Superior temporal gyrus (tissue), 1 donor: ENCODE measurements at regions not wholly inside any gene's neighbourhood (a gene's known extent, or its start where the extent isn't known, plus 50 kb on each side); places are given as distances from the start of the nearest gene placed in this dataset.
A peak's percentile ranks its signal among the peaks of the same experiment; 100 is the strongest.

Source experiments
- DNase-seq: peaks from one replicate; pipeline ENCODE4 v3.0.0-alpha.2; 2016; ENCODE audit errors: extremely low spot score

DNA sequence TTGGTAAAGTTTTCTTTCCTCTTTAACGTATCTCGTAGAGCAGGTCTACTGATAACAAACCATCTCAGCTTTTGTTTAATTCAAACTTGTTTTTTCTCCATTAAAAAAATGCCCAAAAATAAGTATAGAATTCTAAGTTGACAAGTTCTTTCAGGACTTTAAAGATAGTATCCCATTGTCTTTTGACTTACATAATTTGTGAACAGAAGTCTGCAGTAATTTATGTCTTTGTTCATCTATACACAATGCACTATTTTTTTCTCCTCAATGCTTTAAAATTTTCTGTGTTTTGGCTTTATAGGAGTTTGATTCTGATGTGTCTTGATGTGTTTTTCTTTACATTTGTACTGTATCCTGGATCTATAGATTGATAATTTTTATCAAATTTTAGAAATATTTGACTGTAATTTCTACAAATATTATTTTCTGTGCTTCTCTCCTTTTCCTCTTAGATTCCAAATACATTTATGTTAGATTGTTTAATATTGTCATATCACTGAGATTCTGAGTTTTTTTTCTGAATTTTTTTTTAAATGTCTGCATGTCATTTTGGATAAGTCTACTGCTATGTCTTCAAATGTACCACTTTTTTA lies 143.3 kb downstream of the FTCDNL1 start:
- DNase-seq = no peak

DNA sequence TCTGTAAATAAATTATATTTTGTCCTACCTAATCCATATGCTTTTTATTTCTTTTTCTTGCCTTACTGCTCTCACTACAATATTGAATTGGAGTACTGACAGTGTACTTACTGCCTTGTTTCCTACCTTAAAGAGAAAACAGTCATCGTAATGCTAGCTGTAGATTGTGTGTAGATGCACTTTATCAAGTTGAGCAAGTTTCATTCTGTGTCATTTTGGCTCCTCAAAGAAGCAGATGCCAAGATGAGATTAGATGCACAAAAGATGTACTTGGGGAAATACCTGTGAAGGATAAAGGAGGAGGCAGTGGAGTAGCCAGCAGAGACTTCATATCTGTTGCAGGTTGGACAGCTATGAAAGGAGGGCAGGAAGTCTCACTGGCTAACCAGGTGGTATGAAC lies 145.5 kb downstream of the FTCDNL1 start:
- DNase-seq = no peak

DNA sequence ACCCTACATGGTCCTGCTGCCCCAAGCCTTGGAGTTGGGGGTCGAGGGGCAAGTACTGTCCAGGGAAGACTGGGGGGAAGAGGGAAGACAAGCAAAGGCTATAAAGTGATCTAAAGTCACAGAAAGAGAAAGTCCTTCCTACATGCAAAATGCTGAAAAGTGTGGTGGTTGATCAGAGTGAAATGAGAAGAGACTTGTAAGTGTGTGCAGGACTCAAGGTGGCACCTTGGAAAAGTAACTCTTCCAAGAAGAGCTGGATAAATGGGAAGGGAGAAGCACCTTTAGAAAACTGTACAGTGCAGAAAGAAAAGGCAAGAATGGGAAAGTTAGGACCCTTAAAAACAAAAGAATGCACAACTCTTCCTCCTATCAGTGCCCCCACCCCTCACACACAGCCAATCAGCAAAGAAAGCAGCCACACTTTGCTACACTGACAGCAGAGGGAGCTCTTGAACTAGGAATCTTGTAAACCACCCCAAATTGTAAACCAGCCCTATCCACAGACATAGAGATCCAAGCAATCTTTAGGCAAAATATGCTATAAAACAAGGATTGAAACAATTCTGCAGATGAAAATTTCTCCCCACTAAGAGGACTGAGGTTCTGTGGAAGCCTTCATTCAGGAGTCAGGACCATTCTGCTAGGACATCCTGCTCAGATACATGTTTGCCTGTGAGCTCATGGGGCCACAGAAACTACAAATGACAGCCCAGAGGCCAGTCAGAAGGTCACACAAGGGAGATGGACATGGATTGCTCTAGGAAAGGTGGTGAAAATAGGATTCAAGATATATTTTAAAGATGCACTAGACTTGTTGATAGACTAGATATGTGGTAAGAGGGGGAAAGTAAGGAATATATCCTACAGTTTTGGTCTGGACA lies 146.4 kb downstream of the FTCDNL1 start:
- peak; percentile 75 for DNase-seq

DNA sequence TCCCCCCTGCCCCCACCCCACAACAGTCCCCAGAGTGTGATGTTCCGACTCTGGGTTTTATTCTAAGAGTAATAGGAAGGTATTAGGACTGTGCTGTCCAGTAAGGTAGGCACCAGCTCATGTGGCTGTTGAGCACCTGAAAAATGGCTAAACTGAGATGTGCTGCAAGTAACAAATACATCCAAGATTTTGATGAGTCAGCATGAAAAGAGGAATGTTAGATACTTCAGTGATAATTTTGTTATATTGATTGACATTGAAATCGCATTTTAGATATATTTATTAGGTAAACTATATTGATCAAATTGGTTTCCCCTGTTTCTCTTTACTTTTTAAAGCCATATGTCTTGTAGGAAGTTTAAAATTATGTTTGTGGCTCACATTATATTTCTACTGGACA lies 147.8 kb downstream of the FTCDNL1 start:
- no peak for DNase-seq

DNA sequence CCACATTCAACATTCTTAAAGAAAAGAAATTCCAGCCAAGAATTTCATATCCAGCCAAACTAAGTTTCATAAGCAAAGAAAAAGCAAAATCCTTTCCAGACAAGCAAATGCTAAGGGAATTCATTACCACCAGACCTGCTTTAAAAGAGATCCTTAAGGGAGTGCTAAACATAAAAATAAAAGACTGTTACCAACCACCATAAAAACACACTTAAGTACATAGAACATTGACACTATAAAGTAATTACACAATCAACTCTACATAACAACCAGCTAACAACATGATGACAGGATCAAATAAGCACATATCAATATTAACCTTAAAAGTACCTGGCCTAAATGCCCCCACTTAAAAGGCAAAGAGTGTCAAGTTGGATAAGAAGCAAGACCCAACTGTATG lies 153.5 kb downstream of the FTCDNL1 start:
- no peak for DNase-seq

DNA sequence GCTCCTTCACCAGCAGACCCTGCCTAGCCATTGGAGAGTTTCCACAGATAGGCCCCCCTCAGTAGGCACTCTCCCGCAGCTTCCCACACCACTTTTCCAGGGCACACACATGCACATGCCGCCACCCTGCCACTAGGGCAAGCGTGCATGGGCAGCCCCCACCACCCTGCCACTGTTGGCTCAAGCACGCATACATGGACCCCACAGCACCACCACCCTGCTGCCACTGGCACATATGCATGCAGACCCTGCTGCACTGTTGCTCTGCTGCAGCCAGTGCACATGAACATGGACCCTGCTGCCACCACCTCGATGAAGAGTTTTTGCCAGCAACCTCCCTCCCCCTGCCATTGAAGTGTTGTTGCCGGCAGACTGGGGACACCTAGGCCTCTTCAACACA lies 154.9 kb downstream of the FTCDNL1 start:
- no peak for DNase-seq

DNA sequence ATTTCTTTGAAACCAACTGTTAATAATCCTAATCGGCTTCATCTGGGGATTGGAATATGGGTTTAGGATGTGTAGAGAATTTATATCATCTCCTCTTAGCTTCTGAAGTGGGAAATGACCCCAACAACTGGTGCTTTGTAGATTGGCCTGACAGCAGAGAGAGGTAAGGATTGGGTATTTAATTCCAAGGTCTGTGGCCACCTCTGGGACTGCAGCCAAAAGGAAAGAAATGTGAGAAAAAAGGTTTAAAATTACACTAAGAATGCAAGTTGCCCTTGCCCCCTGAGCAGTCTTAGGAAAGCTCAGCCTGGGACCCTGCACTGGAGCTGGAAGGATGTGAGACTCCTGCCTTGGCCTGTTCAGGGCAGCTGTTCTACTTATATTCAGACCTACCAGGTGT lies 157.1 kb downstream of the FTCDNL1 start:
- DNase-seq = no peak

DNA sequence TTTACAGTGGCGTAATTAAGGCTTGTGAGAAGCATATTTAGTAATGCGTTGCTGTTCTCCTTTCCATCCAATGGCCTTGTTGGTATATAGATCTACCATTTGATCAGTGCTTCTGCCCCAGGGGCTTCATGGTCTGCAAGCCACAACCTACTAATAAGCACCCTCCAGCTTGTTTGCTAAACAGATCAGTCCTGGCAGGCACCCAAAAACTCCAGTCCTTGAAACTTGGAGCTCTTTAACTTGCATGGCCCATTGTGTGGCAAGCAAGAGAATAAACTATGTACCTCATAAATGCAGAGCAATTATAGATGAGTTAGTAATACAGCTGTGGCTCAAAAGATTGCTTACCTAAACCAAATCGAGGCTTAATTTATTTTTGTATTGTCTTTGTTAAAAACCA lies 158.5 kb downstream of the FTCDNL1 start:
- no peak for DNase-seq

DNA sequence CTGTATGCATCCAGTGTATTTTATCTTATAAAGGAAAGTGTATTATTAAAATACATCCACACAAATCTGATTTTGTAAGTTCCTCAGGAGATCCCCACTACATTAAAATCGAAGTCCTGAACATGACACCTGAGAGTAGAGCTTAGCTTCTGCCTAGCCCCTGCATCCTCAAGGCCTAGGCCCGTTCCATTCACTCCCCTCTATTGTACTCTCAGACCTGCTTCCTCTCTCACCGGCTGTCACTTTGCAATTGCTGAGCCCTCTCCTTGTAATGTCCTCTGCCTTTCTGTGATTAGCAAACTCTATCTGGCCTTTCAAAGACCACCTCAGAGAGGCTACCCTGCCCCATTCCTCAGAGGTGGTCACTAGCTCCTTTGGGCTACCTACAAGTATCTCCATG lies 160.8 kb downstream of the FTCDNL1 start:
- no peak for DNase-seq

DNA sequence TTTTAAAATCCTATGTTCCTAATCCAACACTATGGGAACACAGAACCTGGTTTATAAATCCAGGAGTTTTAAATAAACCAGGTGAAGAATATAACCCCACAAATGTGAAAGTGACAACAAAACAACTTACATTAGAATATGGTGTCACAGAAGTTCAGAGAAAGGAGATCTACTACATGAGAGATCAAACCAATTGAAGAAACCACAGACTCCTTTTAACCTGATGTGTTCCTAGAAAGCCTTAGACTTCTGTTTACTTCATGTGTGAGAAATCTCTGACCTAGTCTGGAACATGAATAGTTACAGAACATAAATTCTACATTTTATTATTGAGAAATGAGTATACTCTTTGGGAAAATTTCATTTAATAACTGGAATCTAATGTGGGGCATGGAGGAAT lies 165.3 kb downstream of the FTCDNL1 start:
- no peak for DNase-seq

DNA sequence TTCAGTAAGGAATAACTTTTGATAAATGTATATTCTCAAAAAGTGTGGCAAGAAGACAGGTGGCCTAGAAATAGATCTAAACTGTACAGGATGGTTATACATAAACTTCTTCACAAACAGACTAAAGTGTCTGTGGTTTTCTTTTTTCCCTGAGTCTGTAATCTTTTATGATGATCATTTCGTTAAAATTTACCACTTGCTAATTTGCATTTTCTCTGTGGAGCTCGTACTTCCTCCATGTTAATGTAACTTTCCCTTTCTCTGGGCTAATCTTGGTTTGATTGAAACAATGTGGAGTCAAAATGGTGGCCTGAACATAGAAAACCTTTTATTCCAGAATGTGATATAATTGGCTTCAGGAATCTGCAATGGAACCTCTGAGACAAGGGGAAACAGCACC lies 166.2 kb downstream of the FTCDNL1 start:
- DNase-seq = no peak

DNA sequence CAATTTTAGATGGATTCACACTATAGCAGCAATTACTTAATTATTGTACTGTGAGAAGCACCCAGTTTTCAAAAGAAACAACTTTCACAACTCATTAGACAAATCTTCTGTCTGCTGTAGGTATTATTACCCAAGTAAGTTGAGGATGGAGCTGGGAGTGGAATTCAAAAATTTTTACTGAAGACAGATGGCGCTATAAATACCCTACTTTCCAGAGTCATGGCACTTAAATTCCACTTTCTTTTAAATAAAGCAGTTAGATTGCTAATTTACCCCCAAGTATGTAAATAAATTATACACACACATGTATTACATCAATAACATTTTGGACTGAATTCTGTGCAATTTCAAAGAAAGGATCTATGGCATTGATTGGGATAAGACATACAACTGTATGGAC lies 166.8 kb downstream of the FTCDNL1 start:
- DNase-seq = no peak

DNA sequence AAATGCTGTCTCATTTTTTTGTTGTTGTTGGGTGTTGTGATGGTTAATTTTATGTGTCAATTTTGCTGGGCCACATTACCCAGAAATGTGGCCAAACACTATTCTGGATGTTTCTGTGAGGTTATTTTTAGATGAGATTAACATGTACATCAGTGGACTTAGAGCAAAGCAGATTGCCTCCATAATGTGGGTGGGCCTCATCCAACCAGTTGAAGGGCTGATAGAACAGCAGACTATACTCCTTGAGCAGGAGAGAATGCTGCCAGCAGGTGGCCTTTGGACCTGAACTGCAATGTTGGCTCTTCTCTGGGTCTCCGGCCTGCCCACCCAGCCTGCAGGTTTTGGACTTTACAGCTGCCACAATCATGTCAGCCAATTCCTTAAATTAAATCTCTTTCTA lies 169.0 kb downstream of the FTCDNL1 start:
- no peak for DNase-seq

DNA sequence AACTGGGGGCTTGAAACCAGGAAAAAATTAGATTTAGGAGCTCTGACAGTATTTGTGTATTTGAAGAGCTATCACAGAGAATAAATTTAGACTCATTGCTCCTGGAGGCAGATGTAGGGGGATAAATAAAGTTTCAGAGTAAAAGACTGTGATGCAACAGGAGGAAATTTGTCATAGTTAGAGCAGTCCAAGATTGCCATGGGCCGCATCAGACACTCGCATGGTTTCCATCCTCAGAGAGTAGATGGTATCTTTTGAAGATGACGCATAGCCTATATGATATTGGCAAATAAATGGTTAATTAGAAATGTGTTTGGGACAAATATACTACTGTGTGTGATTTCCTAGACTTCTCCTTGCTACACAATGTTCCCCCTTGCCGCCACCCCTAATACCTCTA lies 170.5 kb downstream of the FTCDNL1 start:
- DNase-seq = no peak

DNA sequence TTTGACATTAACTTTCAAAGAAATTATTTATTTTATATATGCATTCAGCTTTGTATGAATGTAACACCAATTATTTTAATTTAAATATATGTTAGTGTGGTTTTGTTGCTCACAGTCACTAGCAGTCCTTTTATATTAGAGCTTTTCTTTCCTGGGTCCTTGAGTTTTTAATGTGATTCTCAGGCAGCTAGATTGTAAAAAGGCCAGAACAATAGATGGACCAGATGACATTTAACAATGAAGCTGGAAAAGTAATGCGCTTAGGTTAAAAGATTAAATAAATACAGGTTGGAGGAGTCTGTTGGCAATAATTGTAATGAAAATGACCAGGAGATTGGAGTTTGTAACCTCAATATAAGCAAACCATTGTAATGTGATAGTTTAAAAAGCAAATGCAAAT lies 171.1 kb downstream of the FTCDNL1 start:
- DNase-seq = no peak

DNA sequence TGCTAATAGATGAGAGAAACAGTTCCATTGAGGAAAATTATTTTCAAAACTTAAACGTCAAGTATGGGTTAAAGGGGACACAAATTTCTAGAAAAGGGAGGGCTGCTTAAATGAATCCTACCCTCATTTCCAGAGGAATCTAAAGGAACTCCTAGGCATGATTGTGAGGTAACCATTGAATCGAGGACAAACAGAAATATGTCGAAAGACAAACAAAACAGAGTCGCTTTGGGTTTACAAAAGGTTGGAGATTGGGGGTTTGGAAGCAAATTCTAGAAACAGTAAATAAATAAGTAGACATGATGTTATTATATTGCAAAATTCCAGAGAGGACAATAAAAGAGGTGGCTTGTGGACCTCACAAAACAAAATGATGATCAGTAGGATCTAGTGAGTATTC lies 173.1 kb downstream of the FTCDNL1 start:
- no peak for DNase-seq

DNA sequence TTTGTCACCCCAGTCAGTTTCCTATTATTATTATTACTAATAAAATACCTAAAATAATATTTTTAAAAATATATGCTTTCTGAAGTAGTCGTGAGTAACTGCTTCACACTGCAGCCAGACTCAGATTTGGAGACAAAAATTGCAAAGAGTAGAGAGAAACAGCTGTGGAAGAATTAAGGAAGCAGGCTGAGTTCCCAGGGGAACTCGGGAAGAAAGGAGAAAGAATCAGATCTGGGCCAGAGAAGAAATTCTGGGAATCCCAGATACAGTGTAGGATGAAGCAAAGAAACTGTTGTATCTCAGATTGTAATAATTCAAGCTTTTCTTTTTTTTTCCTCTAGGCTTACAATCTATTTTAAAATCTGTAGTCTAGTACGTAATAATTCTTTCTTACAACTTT lies 182.3 kb downstream of the FTCDNL1 start:
- no peak for DNase-seq

DNA sequence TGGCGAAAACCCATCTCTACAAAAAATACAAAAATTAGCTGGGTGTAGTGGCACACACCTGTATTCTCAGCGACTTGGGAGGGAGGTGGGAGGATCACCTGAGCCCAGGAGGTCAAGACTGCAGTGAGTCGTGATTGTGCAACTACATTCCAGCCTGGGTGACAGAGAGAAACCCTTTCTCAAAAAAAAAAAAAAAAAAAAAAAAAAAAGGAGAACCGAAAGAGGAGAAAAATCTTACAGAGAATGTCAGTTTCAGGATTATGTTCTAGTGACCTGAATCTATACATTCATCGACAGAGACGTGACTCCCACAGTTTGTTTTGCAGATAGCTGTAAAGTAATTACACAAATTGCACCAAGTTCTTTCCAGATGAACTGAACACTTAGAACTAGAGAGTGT lies 187.8 kb downstream of the FTCDNL1 start:
- no peak for DNase-seq

DNA sequence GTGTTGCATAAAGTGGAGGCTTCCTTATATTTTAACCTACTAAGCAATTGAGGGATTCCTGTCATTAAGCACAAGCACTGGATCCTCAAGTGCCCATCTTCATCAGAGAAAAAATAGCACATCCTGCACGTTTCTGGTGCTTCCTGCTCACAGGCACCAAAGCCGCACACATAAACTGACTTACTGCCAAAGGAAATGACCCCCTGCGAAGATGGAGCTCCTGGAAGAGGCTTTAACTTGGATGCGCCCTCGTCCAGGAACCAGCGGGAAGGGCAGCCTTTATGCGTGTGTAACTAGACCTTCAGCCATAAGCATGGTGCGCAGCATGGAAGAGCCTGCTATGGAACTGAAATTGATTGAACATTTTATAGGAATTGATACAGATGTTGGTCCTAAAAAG lies 188.7 kb downstream of the FTCDNL1 start:
- no peak for DNase-seq

DNA sequence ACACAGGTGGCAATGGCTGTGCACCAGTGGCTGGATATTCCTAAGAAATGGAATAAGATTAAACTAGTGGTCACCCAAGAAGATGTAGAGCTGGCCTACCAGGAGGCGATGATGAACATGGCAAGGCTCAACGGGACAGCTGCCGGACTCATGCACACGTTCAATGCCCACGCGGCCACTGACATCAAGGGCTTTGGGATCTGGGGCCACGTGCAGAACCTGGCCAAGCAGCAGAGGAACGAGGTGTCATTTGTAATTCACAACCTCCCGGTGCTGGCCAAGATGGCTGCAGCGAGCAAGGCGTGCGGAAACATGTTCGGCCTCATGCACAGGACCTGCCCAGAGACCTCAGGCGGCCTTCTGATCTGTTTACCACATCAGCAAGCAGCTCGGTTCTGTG lies 190.8 kb downstream of the FTCDNL1 start:
- no peak for DNase-seq

DNA sequence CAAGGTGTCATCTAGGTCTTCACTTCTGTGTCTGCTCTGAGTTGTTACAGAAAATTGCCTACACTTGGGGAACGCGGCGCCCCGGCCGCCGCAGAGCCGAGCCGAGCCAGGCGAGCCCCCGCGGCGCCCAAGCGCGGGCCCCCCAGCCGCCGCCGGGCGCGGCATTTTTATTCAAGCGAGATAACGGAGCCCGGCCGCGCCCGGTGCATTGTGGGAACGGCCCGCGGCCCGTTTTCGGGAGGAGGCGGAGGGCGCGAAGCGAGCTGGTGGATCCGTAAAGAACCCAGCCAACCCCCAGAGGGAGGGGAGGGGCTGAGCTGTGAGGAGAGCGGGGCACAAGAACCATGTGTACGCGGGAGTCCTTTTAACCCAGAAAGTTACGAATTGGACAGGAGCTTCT lies 191.8 kb downstream of the FTCDNL1 start:
- DNase-seq = peak; percentile 47

DNA sequence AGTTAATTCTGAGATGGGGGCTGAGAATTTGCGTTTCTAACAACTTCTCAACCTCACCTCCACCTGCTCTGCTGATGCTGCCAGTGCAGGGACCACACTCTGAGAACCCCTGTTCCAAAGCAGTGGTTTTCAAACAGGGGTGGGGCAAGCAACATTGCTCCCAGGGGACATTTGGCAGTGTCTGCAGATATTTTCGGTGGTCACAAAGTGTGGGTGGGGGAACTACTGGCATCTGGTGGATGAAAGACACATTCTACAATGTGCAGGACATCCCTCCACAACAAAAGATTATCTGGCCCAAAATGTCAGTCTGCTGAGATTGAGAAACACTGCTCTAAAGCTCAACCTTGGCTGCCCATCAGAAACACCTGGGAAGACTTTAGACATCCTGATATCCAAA lies 188.7 kb upstream of the SATB2 start:
- DNase-seq = no peak

DNA sequence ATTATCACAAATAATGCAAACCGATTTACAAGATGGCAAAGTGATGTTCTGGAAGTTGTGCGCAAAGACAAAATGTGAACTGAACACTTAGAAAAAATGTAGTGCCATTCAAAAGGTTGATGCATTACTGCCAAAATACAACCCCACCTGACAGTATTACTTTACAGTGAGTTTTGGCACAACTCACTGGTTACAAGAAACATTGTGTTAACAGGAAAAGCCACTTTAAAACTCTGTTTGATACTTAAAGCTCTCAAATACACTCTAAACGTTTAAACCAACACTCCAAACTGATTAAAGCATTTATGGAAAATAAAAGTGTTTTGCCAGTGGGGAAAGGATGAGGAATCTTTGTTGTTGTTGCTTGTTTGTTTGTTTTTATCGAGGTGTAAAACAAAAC lies 173.4 kb upstream of the SATB2 start:
- no peak for DNase-seq

DNA sequence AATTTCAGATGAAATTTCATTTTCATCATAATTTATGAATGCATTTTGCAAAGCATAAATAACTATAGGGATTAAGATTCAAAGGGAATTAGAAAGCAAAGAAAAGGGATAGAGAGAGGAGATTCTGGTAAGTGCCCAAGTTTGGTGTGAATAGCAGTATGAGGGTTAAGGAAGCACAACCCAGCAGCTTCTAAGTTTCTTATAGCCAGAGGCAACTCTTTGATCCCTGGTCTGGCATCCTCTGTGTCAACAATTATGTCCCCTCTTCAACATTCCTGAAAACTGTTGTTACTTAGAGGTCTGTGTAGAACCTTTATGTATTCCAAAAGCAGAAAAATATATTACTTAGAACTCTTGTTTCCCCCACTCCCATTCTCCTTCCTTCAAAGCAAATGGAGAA lies 171.6 kb upstream of the SATB2 start:
- no peak for DNase-seq
